Activated naive CD4-positive, alpha-beta T cell treated with anti-CD3 and anti-CD28 coated beads, Interleukin-2, amount 50 U/mL, for 24 hours (primary cell): ENCODE measurements at regions not wholly inside any gene's neighbourhood (a gene's known extent, or its start where the extent isn't known, plus 50 kb on each side); places are given as distances from the start of the nearest gene placed in this dataset.

ENCODE experiments used
- H3K27ac Mint-ChIP-seq: one replicate; pipeline ENCODE4 v1.8.0; 2021; ENCODE audit warnings: mild to moderate bottlenecking, mixed read lengths
- H3K27me3 Mint-ChIP-seq: one replicate; pipeline ENCODE4 v1.8.0; 2021; ENCODE audit warnings: mixed read lengths
- H3K36me3 Mint-ChIP-seq: one replicate; pipeline ENCODE4 v1.8.0; 2021; ENCODE audit warnings: mixed read lengths
- H3K4me1 Mint-ChIP-seq: one replicate; pipeline ENCODE4 v1.8.0; 2021; ENCODE audit warnings: mixed read lengths
- H3K4me3 Mint-ChIP-seq: one replicate; pipeline ENCODE4 v1.8.0; 2021; ENCODE audit warnings: mild to moderate bottlenecking, mixed read lengths
- H3K9me3 Mint-ChIP-seq: one replicate; pipeline ENCODE4 v1.8.0; 2021; ENCODE audit warnings: mixed read lengths

GRCh38 chr10:129400426-129400825 is 66.6 kb upstream of the MGMT start:
- Mint-ChIP-seq H3K36me3 (no peaks in the 10 kb centered on the region), H3K27ac (no peak overlapping the region), H3K27me3 (no peaks in the 10 kb centered on the region), H3K4me3 (no peak overlapping the region), H3K4me1 (no peaks in the 10 kb centered on the region), H3K9me3 (no peaks in the 10 kb centered on the region)

DNA sequence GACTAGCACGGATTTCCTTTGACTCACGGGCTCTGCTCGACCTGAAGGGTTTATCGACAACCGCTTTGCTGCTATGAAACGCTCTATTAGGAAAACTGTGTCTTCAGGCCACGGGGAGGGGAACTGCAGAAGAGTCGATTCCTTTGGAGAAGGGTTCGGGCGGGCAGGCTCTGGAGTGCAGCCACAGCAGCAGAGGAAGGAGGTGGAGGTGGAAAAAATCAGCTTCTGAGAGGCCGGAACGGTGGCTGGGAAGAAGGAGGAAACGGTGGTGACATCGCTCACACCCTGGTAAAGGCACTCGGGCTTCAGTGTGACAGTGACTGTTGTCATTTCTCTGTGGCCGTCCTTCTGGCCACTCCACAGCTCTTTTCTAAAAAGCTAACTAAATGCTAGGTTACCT is 64.6 kb upstream of the MGMT start:
- Mint-ChIP-seq H3K27me3 (no peaks in the 10 kb centered on the region), H3K9me3 (no peaks in the 10 kb centered on the region), H3K27ac (no peak overlapping the region), H3K4me3 (no peak overlapping the region), H3K4me1 (no peaks in the 10 kb centered on the region), H3K36me3 (no peaks in the 10 kb centered on the region)

GRCh38 chr10:129404091-129404490 is 63.0 kb upstream of the MGMT start:
- Mint-ChIP-seq H3K36me3 (no peaks in the 10 kb centered on the region), H3K9me3 (no peaks in the 10 kb centered on the region), H3K4me1 (no peaks in the 10 kb centered on the region), H3K27me3 (no peaks in the 10 kb centered on the region), H3K27ac (no peak overlapping the region), H3K4me3 (no peak overlapping the region)

GRCh38 chr10:129405389-129405788 is 61.7 kb upstream of the MGMT start:
- Mint-ChIP-seq H3K9me3 (no peaks in the 10 kb centered on the region), H3K27ac (no peak overlapping the region), H3K27me3 (no peaks in the 10 kb centered on the region), H3K4me1 (no peaks in the 10 kb centered on the region), H3K4me3 (no peak overlapping the region), H3K36me3 (no peaks in the 10 kb centered on the region)

DNA sequence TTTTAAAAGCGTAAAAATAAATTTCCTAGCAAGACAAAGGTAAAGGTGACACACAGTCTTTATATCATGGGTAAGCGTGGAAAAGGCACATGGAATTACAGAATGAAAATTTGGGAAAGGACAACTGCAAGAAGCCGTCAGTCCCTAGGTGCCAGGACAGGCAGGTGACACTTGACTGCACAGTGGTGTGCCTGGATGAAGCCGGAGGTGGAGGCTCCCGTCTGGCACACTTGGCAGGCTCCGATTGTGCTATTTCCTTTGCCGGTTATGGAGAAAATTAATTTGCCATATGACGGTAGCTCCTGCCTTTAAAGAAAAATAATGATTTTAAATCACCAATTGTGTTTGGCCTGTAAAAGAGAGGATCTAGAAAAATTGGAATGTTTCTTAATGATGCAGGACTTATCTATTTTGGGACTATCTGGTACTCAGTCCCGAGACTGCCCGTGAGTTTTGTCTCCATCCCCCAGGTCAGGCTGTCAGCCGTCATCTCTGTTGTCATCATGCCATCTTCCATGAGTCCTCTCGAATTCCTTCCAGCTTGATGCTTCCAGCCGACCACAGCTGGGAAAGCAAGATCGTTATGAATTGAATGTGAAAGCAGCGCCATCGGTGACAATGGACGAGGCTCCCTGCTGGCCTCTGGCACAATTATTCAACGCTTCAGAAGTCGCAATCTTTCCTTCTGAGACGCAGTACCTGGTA is 56.2 kb upstream of the MGMT start:
- H3K9me3 Mint-ChIP-seq, result no peaks in the 10 kb centered on the region
- H3K27me3 Mint-ChIP-seq, result no peaks in the 10 kb centered on the region
- no peaks in the 10 kb centered on the region for H3K4me1 Mint-ChIP-seq

GRCh38 chr10:129411393-129411705 is 55.7 kb upstream of the MGMT start:
- H3K27ac Mint-ChIP-seq, result no peak overlapping the region
- H3K36me3 Mint-ChIP-seq, result no peaks in the 10 kb centered on the region
- no peaks in the 10 kb centered on the region for H3K27me3 Mint-ChIP-seq
- no peak overlapping the region for H3K4me3 Mint-ChIP-seq
- no peaks in the 10 kb centered on the region for H3K9me3 Mint-ChIP-seq
- H3K4me1 Mint-ChIP-seq, result no peaks in the 10 kb centered on the region

More for the DNA sequence above, 56.2 kb upstream of the MGMT start:
- no peak overlapping the region for H3K27ac Mint-ChIP-seq
- no peak overlapping the region for H3K4me3 Mint-ChIP-seq
- no peaks in the 10 kb centered on the region for H3K36me3 Mint-ChIP-seq

DNA sequence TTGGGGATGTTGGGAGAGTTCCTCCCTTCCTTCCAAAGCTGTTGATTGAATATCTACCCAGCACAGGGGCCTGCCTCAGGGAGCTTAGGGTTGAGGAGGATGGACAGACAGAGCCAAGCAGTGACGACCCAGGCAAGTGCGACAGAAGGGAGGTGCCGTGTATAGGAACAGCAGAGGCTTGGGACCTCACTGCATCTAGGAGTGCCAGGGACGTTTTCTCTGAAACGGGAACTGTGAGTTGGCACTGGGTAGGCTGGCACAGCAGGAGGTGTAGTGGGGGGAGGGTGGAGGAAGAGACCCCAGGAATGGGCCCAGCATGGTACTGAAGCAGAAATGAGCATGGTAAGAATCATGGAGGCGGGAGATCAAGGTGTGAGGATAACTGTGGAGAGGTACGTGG is 55.3 kb upstream of the MGMT start:
- H3K27me3 Mint-ChIP-seq, result no peaks in the 10 kb centered on the region
- no peak overlapping the region for H3K4me3 Mint-ChIP-seq
- H3K36me3 Mint-ChIP-seq, result no peaks in the 10 kb centered on the region
- no peak overlapping the region for H3K27ac Mint-ChIP-seq
- H3K9me3 Mint-ChIP-seq, result no peaks in the 10 kb centered on the region
- no peaks in the 10 kb centered on the region for H3K4me1 Mint-ChIP-seq

GRCh38 chr10:129413024-129413423 is 54.0 kb upstream of the MGMT start:
- Mint-ChIP-seq H3K27ac (no peak overlapping the region), H3K36me3 (no peaks in the 10 kb centered on the region)

DNA sequence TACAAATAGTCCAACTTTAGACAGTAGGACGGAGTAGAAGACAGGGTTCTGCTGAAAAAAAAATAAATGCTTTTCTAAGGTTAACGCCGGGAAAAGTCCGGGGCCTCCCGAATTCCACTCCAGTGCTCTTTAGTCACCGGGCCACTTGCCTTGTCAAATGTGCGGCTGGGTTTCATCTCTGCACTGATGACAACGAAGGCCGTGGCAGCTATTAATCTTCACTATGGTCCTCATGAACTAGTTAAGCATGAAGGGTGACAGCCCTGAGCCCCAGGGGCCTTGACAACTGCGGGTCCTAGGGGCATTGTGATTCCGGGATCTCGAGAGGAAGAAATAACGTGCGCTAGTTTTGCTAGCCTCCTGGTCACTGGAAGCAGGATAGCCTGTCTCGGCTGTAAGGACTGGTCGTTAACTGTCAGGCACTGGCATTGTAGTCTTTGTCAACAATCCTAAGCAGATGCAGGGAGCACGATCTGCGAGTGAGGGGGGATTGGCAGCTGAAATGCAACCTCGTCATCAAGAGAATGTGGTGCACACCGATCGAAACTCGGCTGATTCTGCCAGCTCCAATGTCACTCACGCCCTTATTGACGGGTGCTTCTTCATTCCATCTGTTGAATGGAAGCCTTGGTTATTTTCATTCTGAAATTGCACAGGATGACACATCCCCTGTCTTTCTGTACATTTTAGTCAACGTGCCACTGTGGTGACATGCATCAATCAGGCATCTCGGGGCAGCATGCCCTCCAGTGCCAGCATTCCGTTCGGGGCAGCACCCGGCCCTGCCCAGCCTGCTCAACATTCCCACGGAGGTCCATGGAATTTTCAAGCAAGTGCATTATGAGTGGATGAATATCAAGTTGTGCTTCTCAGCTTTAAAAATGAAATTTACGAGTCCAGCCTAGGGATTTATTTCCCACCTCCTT is 51.6 kb upstream of the MGMT start:
- H3K27me3 Mint-ChIP-seq, result no peaks in the 10 kb centered on the region
- H3K9me3 Mint-ChIP-seq, result no peaks in the 10 kb centered on the region
- H3K4me1 Mint-ChIP-seq, result no peaks in the 10 kb centered on the region

More at GRCh38 chr10:129413024-129413423, 54.0 kb upstream of the MGMT start:
- H3K4me3 Mint-ChIP-seq, result no peak overlapping the region
- no peaks in the 10 kb centered on the region for H3K4me1 Mint-ChIP-seq
- no peaks in the 10 kb centered on the region for H3K9me3 Mint-ChIP-seq
- H3K27me3 Mint-ChIP-seq, result no peaks in the 10 kb centered on the region

DNA sequence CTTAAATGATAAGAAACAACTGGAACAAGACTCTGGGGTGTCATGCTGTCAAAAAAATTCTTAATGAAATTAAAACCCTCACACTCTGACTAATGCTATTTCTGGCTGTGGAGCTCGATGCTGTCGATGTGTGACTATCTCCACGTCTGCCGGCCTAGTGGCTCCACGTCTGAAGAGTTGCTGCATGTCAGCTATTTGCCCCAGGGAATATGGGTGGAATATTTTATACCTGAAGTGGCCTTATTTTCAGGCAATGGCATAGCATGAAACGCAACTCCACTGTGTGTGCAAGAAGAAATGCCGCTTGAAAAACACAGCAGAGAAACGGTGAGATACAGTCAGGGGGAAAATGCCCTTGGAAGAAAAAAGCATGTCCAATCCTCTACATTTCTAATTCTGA is 50.9 kb upstream of the MGMT start:
- Mint-ChIP-seq H3K4me3 (no peak overlapping the region), H3K4me1 (no peaks in the 10 kb centered on the region), H3K27me3 (no peaks in the 10 kb centered on the region), H3K36me3 (no peaks in the 10 kb centered on the region), H3K9me3 (no peaks in the 10 kb centered on the region), H3K27ac (no peak overlapping the region)

More for the DNA sequence above, 51.6 kb upstream of the MGMT start:
- Mint-ChIP-seq H3K27ac (no peak overlapping the region), H3K36me3 (no peaks in the 10 kb centered on the region), H3K4me3 (no peak overlapping the region)

DNA sequence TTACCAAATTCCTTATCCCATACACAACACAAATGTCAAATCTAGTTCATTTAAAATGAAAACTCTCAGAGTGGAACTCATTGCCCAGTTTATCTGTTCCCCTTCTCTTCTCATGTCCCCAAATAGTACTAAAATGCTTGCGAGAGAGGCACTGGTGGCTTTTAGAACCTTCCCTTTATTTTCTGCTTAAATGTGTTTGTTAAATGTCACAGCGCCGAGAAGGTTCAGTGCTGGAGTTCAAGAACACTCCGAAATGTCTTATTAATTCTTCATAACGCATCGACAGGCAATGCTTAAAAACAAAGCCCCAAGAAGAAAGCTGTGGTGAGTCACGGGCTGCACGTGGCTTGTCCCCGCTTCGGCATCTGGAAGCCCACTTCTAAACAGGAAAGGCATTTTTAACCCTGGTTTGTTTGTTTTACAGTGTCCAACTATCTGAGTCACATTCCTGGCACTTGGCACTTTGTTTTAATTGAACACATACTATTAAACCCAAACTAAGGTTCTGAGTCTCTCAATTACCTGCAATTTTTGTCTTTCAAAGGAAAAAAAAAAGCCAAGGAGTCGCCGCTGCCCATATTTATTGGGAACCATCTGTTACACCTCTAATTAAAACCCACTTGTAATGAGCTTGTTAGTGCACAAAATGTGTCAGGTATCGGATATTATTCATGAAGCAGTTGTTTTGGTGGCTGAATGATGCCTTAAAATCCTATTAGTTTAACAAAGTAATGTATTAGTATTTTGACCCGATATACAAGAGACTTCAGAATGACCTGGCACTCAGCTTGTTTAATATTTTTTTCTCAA is 49.9 kb upstream of the MGMT start:
- Mint-ChIP-seq H3K27ac (no peak overlapping the region), H3K27me3 (peaks cover 2% of the 10 kb centered on the region), H3K4me1 (no peaks in the 10 kb centered on the region), H3K36me3 (no peaks in the 10 kb centered on the region), H3K9me3 (no peaks in the 10 kb centered on the region), H3K4me3 (no peak overlapping the region)
